ENCODE measurements at regions not wholly inside any gene's neighbourhood (a gene's known extent, or its start where the extent isn't known, plus 50 kb on each side); places are given as distances from the start of the nearest gene placed in this dataset.
A peak's percentile ranks its signal among the peaks of the same experiment; 100 is the strongest.

DNA sequence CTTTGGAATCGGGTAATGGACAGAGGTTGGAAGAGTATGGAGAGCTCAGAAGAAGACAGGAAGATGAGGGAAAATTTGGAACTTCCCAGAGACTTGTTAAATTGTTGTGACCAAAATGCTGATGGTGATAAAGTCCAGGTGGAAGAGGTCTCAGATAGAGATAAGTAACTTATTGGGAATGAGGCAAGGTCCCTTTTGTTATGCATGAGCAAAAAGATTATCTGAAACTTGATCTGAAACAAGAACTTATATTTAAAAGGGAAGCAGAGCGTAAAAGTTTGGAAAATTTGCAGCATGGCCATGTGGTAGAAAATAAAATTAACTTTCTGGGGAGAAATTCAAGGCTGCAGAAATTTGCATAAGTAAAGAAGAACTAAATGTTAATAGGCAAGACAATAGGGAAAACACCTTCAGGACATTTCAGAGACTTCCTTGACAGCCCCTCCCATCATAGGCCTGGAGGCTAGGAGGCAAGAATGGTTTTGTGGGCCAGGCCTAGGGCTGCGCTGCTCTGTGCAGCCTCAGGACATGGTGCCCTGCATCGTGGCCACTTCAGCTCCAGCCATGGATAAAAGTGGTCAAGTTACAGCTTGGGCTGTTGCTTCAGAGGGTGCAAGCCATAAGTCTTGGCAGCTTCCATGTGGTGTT lies 425.7 kb upstream of the PRICKLE1 start:
- no peak for DNase-seq (ENCODE audit: low read depth)

DNA sequence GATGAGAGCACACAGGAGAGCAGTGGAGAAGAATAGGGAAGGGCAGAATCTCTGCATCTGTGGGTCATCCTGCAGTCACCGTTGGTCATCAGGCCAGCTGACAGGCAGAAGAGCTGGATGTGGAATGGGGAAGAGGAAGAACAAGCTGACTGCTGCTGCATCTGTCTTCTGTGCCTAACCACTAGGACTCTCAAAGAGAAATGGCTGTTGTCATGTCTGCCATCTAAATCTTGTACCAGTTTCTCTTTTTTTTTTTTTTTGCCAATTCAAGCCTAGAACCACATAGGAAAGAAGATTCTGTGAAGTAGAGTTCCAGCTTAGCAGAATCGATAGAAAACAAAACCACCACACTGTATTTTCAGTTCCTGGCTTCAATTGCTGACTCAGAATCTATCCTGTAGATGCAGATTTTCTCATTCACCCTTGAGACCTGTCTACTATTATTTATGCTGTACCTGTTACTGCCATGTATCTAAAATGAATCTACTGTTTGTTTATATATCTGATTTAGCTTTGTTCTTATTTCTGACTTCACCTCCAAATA lies 421.9 kb upstream of the PRICKLE1 start:
- DNase-seq (ENCODE audit: low read depth) = peak; percentile 5
- TF ChIP-seq, protein P1, sequence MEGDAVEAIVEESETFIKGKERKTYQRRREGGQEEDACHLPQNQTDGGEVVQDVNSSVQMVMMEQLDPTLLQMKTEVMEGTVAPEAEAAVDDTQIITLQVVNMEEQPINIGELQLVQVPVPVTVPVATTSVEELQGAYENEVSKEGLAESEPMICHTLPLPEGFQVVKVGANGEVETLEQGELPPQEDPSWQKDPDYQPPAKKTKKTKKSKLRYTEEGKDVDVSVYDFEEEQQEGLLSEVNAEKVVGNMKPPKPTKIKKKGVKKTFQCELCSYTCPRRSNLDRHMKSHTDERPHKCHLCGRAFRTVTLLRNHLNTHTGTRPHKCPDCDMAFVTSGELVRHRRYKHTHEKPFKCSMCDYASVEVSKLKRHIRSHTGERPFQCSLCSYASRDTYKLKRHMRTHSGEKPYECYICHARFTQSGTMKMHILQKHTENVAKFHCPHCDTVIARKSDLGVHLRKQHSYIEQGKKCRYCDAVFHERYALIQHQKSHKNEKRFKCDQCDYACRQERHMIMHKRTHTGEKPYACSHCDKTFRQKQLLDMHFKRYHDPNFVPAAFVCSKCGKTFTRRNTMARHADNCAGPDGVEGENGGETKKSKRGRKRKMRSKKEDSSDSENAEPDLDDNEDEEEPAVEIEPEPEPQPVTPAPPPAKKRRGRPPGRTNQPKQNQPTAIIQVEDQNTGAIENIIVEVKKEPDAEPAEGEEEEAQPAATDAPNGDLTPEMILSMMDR (conservative IDR thresholded peaks at IDR 0.05; ENCODE audit: control insufficient read depth, insufficient read depth, low read depth, low read length) = no peak
- no peak overlapping the region for H3K4me3 ChIP-seq (ENCODE audit: control insufficient read depth, low read depth, low read length)

More for the DNA sequence above, 425.7 kb upstream of the PRICKLE1 start:
- no peak overlapping the region for H3K4me3 ChIP-seq (ENCODE audit: control insufficient read depth, low read depth, low read length)
- TF ChIP-seq, protein P1 (conservative IDR thresholded peaks at IDR 0.05; ENCODE audit: control insufficient read depth, insufficient read depth, low read depth, low read length) = no peak

DNA sequence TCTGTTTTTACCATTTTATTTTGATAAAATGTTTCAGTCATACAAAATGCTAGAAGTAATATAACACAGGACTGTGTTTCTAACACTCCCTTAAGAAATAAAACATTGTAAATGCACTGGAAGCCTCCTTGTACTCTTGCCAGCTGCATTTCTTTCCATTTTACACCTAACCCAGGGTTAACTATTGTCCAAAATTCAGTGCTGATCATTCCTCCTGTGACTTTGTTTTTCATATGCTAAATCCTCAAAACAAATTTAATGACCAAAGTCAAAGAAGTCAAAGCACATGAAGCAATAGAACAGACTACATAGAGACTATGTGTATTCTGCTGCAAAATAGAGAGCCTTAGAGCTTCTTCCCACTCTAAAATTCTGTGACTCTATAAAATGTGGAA lies 420.3 kb upstream of the PRICKLE1 start:
- DNase-seq (ENCODE audit: low read depth) = no peak
- no peak overlapping the region for H3K4me3 ChIP-seq (ENCODE audit: control insufficient read depth, low read depth, low read length)
- TF ChIP-seq, protein P1 (conservative IDR thresholded peaks at IDR 0.05; ENCODE audit: control insufficient read depth, insufficient read depth, low read depth, low read length) = no peak

DNA sequence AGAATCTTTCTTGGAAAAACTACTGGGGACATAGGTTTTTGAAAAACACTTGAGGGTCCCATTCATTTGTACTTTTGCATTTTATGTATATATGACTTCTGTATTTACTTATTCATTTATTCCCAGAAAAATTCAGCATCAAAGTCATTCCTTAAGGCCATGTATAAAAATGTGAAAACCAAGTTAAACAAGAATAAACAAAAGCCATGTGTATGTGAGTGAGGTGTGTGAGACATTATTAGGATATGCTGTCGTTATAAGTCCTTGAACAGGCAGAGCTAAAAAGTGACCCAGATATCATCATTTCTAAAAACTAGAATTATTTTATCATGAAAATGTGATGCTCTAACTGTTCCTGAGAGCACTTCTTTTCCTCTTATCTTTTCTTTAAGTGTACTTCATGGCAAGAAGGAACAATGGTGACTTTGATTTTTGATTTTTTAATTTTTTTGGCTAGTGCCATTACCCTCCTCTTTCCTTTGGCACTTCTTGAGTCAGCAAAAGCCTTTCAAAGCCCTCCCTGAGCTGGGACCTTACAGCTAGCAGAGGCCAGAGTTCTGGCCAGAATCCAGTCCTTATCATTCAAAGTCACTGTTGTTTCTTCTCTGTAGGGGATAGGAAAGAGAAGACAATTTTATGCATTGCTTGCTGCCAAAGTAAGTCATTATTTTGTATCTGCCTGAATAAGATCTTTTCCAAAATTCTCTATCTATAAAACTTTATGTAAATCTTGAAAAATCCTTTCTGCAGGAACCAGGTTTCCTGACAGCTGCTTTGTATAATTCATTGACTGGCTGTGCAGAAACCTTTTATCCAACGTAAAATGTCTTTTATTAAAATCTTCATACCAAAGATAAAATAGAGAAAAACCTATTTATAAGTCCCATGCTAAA lies 419.7 kb upstream of the PRICKLE1 start:
- no peak overlapping the region for H3K4me3 ChIP-seq (ENCODE audit: control insufficient read depth, low read depth, low read length)
- TF ChIP-seq, protein P1 (conservative IDR thresholded peaks at IDR 0.05; ENCODE audit: control insufficient read depth, insufficient read depth, low read depth, low read length) = no peak
- no peak for DNase-seq (ENCODE audit: low read depth)

DNA sequence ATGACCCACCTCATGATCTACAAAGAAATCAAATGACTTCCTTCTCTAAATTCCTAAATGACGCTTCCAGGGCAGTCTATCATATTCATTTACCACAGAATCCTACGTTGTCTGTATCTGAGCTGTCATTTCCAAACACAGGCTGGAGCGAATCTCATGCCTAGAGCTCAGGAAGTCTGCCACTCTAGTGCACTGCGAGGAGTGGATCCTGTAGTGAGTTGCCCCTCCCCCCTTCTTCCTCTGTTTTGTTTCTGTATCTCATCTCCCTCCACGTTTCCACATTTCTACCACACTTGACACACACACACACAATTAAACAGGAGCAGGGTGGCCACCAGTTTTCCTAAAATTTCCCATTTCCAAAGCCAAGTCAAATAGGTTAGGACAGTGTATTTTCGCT lies 415.4 kb upstream of the PRICKLE1 start:
- no peak for DNase-seq (ENCODE audit: low read depth)
- TF ChIP-seq, protein P1 (conservative IDR thresholded peaks at IDR 0.05; ENCODE audit: control insufficient read depth, insufficient read depth, low read depth, low read length) = no peak
- H3K4me3 ChIP-seq (ENCODE audit: control insufficient read depth, low read depth, low read length) = no peak overlapping the region

DNA sequence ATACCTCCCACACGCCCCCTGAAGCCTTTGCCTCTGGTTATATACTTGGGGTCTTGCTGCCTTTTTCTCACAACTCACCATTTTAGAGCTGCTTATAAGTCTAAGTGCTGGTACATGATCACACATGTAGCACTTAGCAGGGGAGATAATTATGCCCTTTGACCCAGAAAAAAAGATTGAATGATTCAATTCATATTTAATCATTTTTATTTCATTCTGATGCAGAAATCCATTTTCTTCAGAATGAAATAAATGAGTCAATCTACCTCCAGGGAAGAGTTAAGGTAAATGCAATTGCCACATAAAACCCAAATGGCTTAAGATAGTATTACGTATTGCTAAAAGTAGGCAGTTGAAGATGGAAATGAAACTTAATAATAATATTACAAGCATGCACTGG lies 414.6 kb upstream of the PRICKLE1 start:
- DNase-seq (ENCODE audit: low read depth) = no peak
- H3K4me3 ChIP-seq (ENCODE audit: control insufficient read depth, low read depth, low read length) = no peak overlapping the region
- TF ChIP-seq, protein P1 (conservative IDR thresholded peaks at IDR 0.05; ENCODE audit: control insufficient read depth, insufficient read depth, low read depth, low read length) = no peak
